ENCODE measurements at regions not wholly inside any gene's neighbourhood (a gene's known extent, or its start where the extent isn't known, plus 50 kb on each side); places are given as distances from the start of the nearest gene placed in this dataset.

GRCh38 chr2:239734436-239735005, 290.6 kb downstream of the NDUFA10 start:
- Histone ChIP-seq H3K4me3 (no peak overlapping the region), H3K27ac (no peak overlapping the region), H3K9me3 (peaks cover 0 to 7% (median 0%) of the 10 kb centered on the region in 12 donors), H3K36me3 (no peaks in the 10 kb centered on the region), H3K27me3 (peaks cover 0 to 22% (median 0%) of the 10 kb centered on the region in 9 donors), H3K4me1 (no peaks in the 10 kb centered on the region)
- WGBS, 4 donors = 77 to 81% (median 78%) methylated on average over 7 to 8 of the region's 8 CpGs
- TF ChIP-seq POLR2A (IDR thresholded peaks at IDR 0.05) (no peak), CTCF (IDR thresholded peaks at IDR 0.05) (no peak)
- no peak for ATAC-seq
- DNase-seq = peak in 1 of 5 donors; percentile 22
- intact Hi-C loops (cut with DNase I) = no loop called here

DNA sequence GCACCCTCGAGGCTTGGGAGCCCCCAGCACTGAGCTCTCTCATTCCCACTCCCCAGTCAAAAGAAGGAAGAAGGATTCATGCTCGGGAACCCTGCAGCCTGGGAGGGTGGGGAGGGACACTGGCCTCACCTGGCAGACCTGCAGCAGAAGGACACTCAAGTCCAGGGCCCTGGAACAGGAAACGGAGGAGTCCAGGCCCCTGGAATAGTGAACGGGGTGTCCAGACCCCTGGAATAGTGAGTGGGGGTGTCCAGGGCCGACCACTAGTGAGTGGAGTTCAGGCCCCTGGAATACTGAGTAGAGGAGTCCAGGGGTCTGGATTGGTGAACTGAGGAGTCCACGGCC, 292.5 kb downstream of the NDUFA10 start:
- Histone ChIP-seq H3K4me1 (no peaks in the 10 kb centered on the region), H3K27ac (no peak overlapping the region), H3K4me3 (no peak overlapping the region), H3K9me3 (peaks cover 0 to 7% (median 0%) of the 10 kb centered on the region in 12 donors), H3K27me3 (peaks cover 0 to 22% (median 0%) of the 10 kb centered on the region in 9 donors), H3K36me3 (no peaks in the 10 kb centered on the region)
- intact Hi-C loops (cut with DNase I) = no loop called here
- DNase-seq (peak in 2 of 5 donors; percentile 4 to 6), ATAC-seq (no peak)
- WGBS, 4 donors = 69 to 76% (median 73%) methylated on average over 6 of the region's 6 CpGs
- TF ChIP-seq CTCF (IDR thresholded peaks at IDR 0.05) (no peak), POLR2A (IDR thresholded peaks at IDR 0.05) (no peak)

- no peak for ATAC-seq
- WGBS, 4 donors = 86 to 95% (median 88%) methylated on average over 5 to 6 of the region's 6 CpGs
Observed at GRCh38 chr2:239731998-239732665, 293.0 kb downstream of the NDUFA10 start.

More at GRCh38 chr2:239731998-239732665, 293.0 kb downstream of the NDUFA10 start:
- peaks cover 0 to 7% (median 0%) of the 10 kb centered on the region in 12 donors for H3K9me3 ChIP-seq
- H3K4me1 ChIP-seq = no peaks in the 10 kb centered on the region
- H3K36me3 ChIP-seq = no peaks in the 10 kb centered on the region
- DNase-seq = peak in 2 of 5 donors; percentile 3 to 14
- H3K4me3 ChIP-seq = no peak overlapping the region
- TF ChIP-seq CTCF (IDR thresholded peaks at IDR 0.05) (no peak), POLR2A (IDR thresholded peaks at IDR 0.05) (no peak)
- H3K27me3 ChIP-seq = peaks cover 0 to 22% (median 0%) of the 10 kb centered on the region in 9 donors
- intact Hi-C loops (cut with DNase I) = no loop called here
- H3K27ac ChIP-seq = no peak overlapping the region
